Mesenchymal stem cell (in vitro differentiated cells and primary cell): ENCODE measurements at regions not wholly inside any gene's neighbourhood (a gene's known extent, or its start where the extent isn't known, plus 50 kb on each side); places are given as distances from the start of the nearest gene placed in this dataset.
A peak's percentile ranks its signal among the peaks of the same experiment; 100 is the strongest.

Experiments used
- DNase-seq: peaks from one replicate; pipeline ENCODE4 v3.0.0-alpha.2; 2013
- H2AFZ ChIP-seq: one replicate; pipeline ENCODE4 v1.6.1; 2013; ENCODE audit warnings: low read depth, mild to moderate bottlenecking, control low read depth, inconsistent platforms, low read length, moderate library complexity
- H2AK5ac ChIP-seq: 2 replicates; pipeline ENCODE4 v1.6.1; 2013; ENCODE audit warnings: low read length, moderate library complexity, mild to moderate bottlenecking, inconsistent platforms; ENCODE audit not compliant: severe bottlenecking
- H2BK120ac ChIP-seq: one replicate; pipeline ENCODE4 v1.6.1; 2013; ENCODE audit warnings: low read depth, mild to moderate bottlenecking, inconsistent platforms, low read length, moderate library complexity
- H2BK12ac ChIP-seq, 2 experiments: one replicate each; pipeline ENCODE4 v1.6.1; 2013; ENCODE audit warnings: inconsistent platforms in 2 of 2, low read length in 2 of 2, mild to moderate bottlenecking in 2 of 2, moderate library complexity in 2 of 2, control low read depth in 1 of 2
- H2BK15ac ChIP-seq: one replicate; pipeline ENCODE4 v1.6.1; 2013; ENCODE audit warnings: mild to moderate bottlenecking, low read depth, inconsistent platforms; ENCODE audit not compliant: poor library complexity, severe bottlenecking
- H2BK5ac ChIP-seq: 2 replicates; pipeline ENCODE4 v1.6.1; 2013; ENCODE audit warnings: low read depth, mild to moderate bottlenecking, low read length, control low read depth, inconsistent platforms; ENCODE audit not compliant: poor library complexity, severe bottlenecking
- H3K14ac ChIP-seq, 2 experiments: one replicate each; pipeline ENCODE4 v1.6.1; 2013; ENCODE audit warnings: inconsistent platforms in 2 of 2, low read length in 2 of 2, control low read depth in 1 of 2, mild to moderate bottlenecking in 1 of 2, moderate library complexity in 1 of 2
- H3K18ac ChIP-seq, 2 experiments: one replicate each; pipeline ENCODE4 v1.6.1; 2013; ENCODE audit warnings: inconsistent platforms in 2 of 2, low read length in 2 of 2, control low read depth in 1 of 2, low read depth in 1 of 2, mild to moderate bottlenecking in 1 of 2
- H3K23ac ChIP-seq, 2 experiments: one replicate each; pipeline ENCODE4 v1.6.1; 2013; ENCODE audit warnings: inconsistent platforms in 2 of 2, low read length in 2 of 2, mild to moderate bottlenecking in 2 of 2, moderate library complexity in 2 of 2, control low read depth in 1 of 2
- H3K27ac ChIP-seq: 2 replicates; pipeline ENCODE4 v1.5.1; 2013; ENCODE audit warnings: mild to moderate bottlenecking, moderate library complexity, low read length, control low read depth, inconsistent platforms; ENCODE audit not compliant: poor library complexity, severe bottlenecking
- H3K27me3 ChIP-seq, 2 experiments: 2 replicates each; pipeline versions ENCODE4 v1.6.1 to v1.7.0; 2013; ENCODE audit warnings: low read length in 2 of 2, mild to moderate bottlenecking in 2 of 2, moderate library complexity in 2 of 2, control low read depth in 1 of 2, inconsistent platforms in 1 of 2; ENCODE audit not compliant: control insufficient read depth in 1 of 2, insufficient read depth in 1 of 2
- H3K36me3 ChIP-seq, 2 experiments: 2 replicates each; pipeline versions ENCODE4 v1.6.1 to v1.7.0; 2013; ENCODE audit warnings: low read length in 2 of 2, control low read depth in 1 of 2, inconsistent platforms in 1 of 2, low read depth in 1 of 2, mild to moderate bottlenecking in 1 of 2; ENCODE audit not compliant: insufficient read depth in 2 of 2, control insufficient read depth in 1 of 2
- H3K4ac ChIP-seq, 2 experiments: one replicate each; pipeline ENCODE4 v1.6.1; 2013; ENCODE audit warnings: inconsistent platforms in 2 of 2, low read length in 2 of 2, mild to moderate bottlenecking in 2 of 2, moderate library complexity in 2 of 2, control low read depth in 1 of 2, low read depth in 1 of 2
- H3K4me1 ChIP-seq: 2 replicates; pipeline ENCODE4 v1.6.1; 2013; ENCODE audit warnings: low read depth, low read length, control low read depth; ENCODE audit not compliant: control insufficient read depth, insufficient read depth
- H3K4me2 ChIP-seq: 2 replicates; pipeline ENCODE4 v1.6.1; 2013; ENCODE audit warnings: low read length, mild to moderate bottlenecking, inconsistent platforms; ENCODE audit not compliant: poor library complexity, severe bottlenecking
- H3K4me3 ChIP-seq, 2 experiments: 2 replicates each; pipeline versions ENCODE4 v1.5.1 to v1.7.0; 2013; ENCODE audit warnings: low read length in 2 of 2, mild to moderate bottlenecking in 2 of 2, control low read depth in 1 of 2, low read depth in 1 of 2; ENCODE audit not compliant: insufficient read depth in 1 of 2
- H3K79me1 ChIP-seq: replicated peaks from 2 replicates; pipeline ENCODE4 v1.6.1; 2013; ENCODE audit warnings: mild to moderate bottlenecking, control low read depth, low read length, inconsistent platforms; ENCODE audit not compliant: poor library complexity, severe bottlenecking
- H3K9ac ChIP-seq: 2 replicates; pipeline ENCODE4 v1.7.0; 2013; ENCODE audit warnings: mild to moderate bottlenecking, low read length, moderate library complexity
- H3K9me3 ChIP-seq: 2 replicates; pipeline ENCODE4 v1.7.0; 2013; ENCODE audit warnings: mild to moderate bottlenecking, low read length; ENCODE audit not compliant: control insufficient read depth
- H4K8ac ChIP-seq: one replicate; pipeline ENCODE4 v1.6.1; 2013; ENCODE audit warnings: inconsistent platforms, mild to moderate bottlenecking, low read length, moderate library complexity
- H4K91ac ChIP-seq: one replicate; pipeline ENCODE4 v1.6.1; 2013; ENCODE audit warnings: mild to moderate bottlenecking, low read length, inconsistent platforms
- WGBS: methylation state at CpG from one replicate; pipeline ENCODE4 v1.1.7; 2013; ENCODE audit warnings: mixed read lengths; 5-methylcytosine and 5-hydroxymethylcytosine counted together

DNA sequence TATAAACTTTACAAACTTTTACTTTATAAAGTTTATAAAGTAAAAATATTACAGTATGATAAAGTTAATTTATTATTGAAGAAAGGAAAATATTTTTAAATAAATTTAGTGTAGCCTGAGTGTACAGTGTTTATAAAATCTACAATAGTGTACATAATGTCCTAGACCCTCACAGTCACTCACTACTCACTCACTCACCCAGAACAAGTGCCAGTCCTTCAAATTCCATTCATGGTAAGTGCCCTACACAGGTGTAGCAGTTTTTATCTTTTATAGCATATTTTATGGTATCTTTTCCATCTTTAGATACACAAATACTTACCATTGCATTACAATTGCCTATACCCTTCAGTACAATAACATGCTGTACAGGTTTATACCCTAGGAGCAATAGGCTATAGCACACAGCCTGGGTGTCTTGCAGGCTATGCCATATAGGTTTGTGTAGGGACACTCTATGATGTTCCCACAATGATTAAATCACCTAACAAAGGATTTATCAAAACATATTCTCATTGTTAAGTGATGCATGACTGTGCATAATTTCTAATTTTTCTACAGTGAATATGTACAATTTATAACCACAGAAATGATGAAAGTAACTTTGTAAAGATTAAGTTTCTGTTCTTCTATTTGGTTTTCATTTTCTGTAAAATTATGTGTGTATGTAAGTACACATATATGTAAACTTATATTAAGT, 98.0 kb downstream of the SPRY2 start:
- no peak for DNase-seq
- Histone ChIP-seq H3K4me2 (no peak overlapping the region), H2AFZ (no peak overlapping the region), H3K14ac (no peak overlapping the region), H2BK12ac (no peak overlapping the region), H3K4me3 (no peak overlapping the region), H2AK5ac (no peak overlapping the region), H3K27me3 (no peaks in the 10 kb centered on the region), H3K4ac (no peak overlapping the region), H3K18ac (no peak overlapping the region), H4K8ac (no peak overlapping the region), H3K9ac (no peak overlapping the region), H2BK5ac (no peak overlapping the region), H2BK15ac (no peak overlapping the region), H4K91ac (no peak overlapping the region), H3K4me1 (no peaks in the 10 kb centered on the region), H3K27ac (no peak overlapping the region), H3K9me3 (no peaks in the 10 kb centered on the region), H3K79me1 (no peaks in the 10 kb centered on the region), H3K36me3 (no peaks in the 10 kb centered on the region), H2BK120ac (no peak overlapping the region), H3K23ac (no peak overlapping the region)

DNA sequence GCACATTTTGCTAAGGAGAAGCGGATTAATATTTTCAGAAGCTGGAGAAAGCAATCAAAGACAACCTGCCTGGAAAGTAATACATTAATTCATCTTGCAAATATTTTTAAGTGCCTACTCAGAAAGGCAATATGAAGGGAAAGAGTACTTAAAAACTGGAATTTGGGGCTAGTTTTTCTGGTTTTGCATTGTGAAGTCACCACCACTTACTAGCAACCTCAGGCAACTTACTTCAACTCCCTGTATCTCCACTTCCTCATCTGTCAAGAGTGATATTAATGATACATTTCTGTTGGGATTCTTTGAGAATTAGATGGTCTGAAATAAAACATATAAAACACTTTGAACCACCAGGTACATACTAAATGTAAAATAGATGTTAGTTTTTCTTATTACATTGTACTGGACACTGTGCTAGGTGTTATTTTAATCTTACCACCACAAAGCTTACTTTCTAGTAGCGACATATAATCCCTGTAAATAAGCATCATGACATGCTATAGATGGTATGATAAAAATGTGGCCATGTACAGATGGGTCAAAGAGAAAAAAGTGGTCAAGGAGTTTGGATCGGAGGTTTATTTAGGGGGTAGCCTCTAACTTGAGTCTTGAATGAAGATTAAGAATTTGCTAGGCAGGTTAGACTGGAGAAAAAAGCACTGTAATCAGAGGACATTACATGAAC, 101.2 kb downstream of the SPRY2 start:
- H2AFZ ChIP-seq: no peak overlapping the region
- no peak overlapping the region for H3K18ac ChIP-seq
- no peak overlapping the region for H3K27ac ChIP-seq
- no peaks in the 10 kb centered on the region for H3K4me1 ChIP-seq
- H3K23ac ChIP-seq: no peak overlapping the region
- H3K9ac ChIP-seq: no peak overlapping the region
- H4K91ac ChIP-seq: no peak overlapping the region
- no peak overlapping the region for H2BK5ac ChIP-seq
- peak; percentile 12 for DNase-seq
- no peaks in the 10 kb centered on the region for H3K79me1 ChIP-seq
- no peak overlapping the region for H4K8ac ChIP-seq
- no peak overlapping the region for H2BK12ac ChIP-seq
- no peak overlapping the region for H3K4me3 ChIP-seq
- no peak overlapping the region for H3K14ac ChIP-seq
- H3K27me3 ChIP-seq: no peaks in the 10 kb centered on the region
- no peaks in the 10 kb centered on the region for H3K9me3 ChIP-seq
- H2AK5ac ChIP-seq: no peak overlapping the region
- no peak overlapping the region for H3K4ac ChIP-seq
- H2BK120ac ChIP-seq: no peak overlapping the region
- no peak overlapping the region for H3K4me2 ChIP-seq
- no peak overlapping the region for H2BK15ac ChIP-seq
- 21% methylated on average over 1 of the region's 3 CpGs for WGBS
- H3K36me3 ChIP-seq: no peaks in the 10 kb centered on the region

DNA sequence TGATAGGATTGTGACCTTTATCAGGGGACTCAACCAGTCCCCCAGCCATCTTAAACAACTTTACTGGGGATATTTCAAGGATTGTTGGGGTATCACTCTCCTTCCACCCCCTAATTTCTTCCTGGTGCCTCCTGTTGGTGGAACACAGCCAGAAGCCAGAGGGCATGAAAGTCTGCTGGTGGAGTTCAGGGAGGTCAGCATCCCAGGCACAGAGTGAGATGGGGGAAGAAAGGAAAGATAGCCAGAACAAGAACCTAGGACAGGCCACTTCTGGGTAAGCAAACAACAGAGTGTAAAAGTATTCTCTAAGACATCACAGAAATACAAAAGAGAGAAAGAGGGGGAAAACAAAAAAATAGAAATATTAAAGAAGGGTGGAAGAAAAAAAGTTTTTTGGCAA, 101.8 kb downstream of the SPRY2 start:
- H4K8ac ChIP-seq: no peak overlapping the region
- no peak overlapping the region for H2BK5ac ChIP-seq
- H3K23ac ChIP-seq: no peak overlapping the region
- H2BK120ac ChIP-seq: no peak overlapping the region
- no peaks in the 10 kb centered on the region for H3K9me3 ChIP-seq
- no peak overlapping the region for H3K9ac ChIP-seq
- no peak overlapping the region for H2BK15ac ChIP-seq
- H3K36me3 ChIP-seq: no peaks in the 10 kb centered on the region
- no peak overlapping the region for H3K4ac ChIP-seq
- no peaks in the 10 kb centered on the region for H3K4me1 ChIP-seq
- H3K14ac ChIP-seq: no peak overlapping the region
- no peak overlapping the region for H3K27ac ChIP-seq
- H2AK5ac ChIP-seq: peak overlapping the region; percentile 33
- no peak overlapping the region for H4K91ac ChIP-seq
- no peak overlapping the region for H3K4me3 ChIP-seq
- no peak overlapping the region for H2BK12ac ChIP-seq
- H3K79me1 ChIP-seq: no peaks in the 10 kb centered on the region
- no peak overlapping the region for H2AFZ ChIP-seq
- H3K18ac ChIP-seq: no peak overlapping the region
- H3K27me3 ChIP-seq: no peaks in the 10 kb centered on the region
- no peak for DNase-seq
- H3K4me2 ChIP-seq: no peak overlapping the region

DNA sequence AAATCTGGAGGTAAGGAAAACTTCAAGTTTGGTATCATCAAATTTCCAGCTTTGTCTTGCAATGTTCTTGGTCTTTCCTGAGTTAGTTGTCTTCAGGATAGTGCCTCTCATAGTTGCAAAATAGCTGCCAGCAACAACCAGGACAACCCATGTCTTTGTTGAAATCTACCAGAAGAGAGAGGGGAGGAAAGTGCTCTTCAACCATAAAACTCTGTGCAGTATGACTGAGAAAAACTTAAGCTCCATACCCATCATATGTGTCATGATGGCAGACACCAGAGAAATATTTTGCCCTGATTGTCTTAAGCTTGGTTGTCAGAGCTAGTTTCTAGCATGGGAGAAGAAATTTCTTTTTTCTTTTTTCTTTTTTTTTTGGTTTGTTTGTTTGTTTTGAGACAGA, 103.3 kb downstream of the SPRY2 start:
- peak; percentile 47 for DNase-seq
- no peak overlapping the region for H3K18ac ChIP-seq
- no peak overlapping the region for H2BK15ac ChIP-seq
- no peak overlapping the region for H3K14ac ChIP-seq
- no peaks in the 10 kb centered on the region for H3K36me3 ChIP-seq
- H2BK120ac ChIP-seq: no peak overlapping the region
- H3K27me3 ChIP-seq: no peaks in the 10 kb centered on the region
- no peaks in the 10 kb centered on the region for H3K4me1 ChIP-seq
- no peak overlapping the region for H3K9ac ChIP-seq
- no peak overlapping the region for H4K91ac ChIP-seq
- no peak overlapping the region for H3K4ac ChIP-seq
- H2AFZ ChIP-seq: no peak overlapping the region
- no peak overlapping the region for H2BK5ac ChIP-seq
- H2AK5ac ChIP-seq: no peak overlapping the region
- H3K23ac ChIP-seq: no peak overlapping the region
- no peak overlapping the region for H3K4me2 ChIP-seq
- H2BK12ac ChIP-seq: no peak overlapping the region
- H4K8ac ChIP-seq: no peak overlapping the region
- no peak overlapping the region for H3K27ac ChIP-seq
- no peaks in the 10 kb centered on the region for H3K79me1 ChIP-seq
- H3K4me3 ChIP-seq: no peak overlapping the region
- no peaks in the 10 kb centered on the region for H3K9me3 ChIP-seq
